A549 (cell line): ENCODE measurements at regions not wholly inside any gene's neighbourhood (a gene's known extent, or its start where the extent isn't known, plus 50 kb on each side); places are given as distances from the start of the nearest gene placed in this dataset.

Experiments used
- ATAC-seq, 2 experiments: fragments of 200-7000 bp in 1 of 2; fragments of >200 bp in 1 of 2; cut with Nextera tagmentation in 1 of 2; cut with Tn5 transposase in 1 of 2; 3 replicates each; pipeline versions ENCODE4 v1.8.0 to v1.9.1; 2018 to 2020; ENCODE audit warnings: mild to moderate bottlenecking in 1 of 2, moderate library complexity in 1 of 2
- CTCF ChIA-PET: fragments of 300-600 bp; sonication (Branson Sonifier 250); formaldehyde crosslinking; extraction: SDS; loops from one replicate; lab custom pipeline; 2021; ENCODE audit warnings: antibody characterized with exemption, inconsistent platforms; lab: Yijun Ruan, JAX
- POLR2A ChIA-PET: fragments of 350-600 bp; formaldehyde crosslinking; extraction: SDS; loops from one replicate; lab custom pipeline; 2021; ENCODE audit warnings: antibody characterized with exemption, inconsistent platforms; lab: Yijun Ruan, JAX
- DNase-seq, 2 experiments: peaks; one replicate each; pipeline versions ENCODE4 v3.0.0 to v3.0.0-alpha.2; 2011 to 2016; ENCODE audit warnings: low read depth in 1 of 2, low spot score in 1 of 2
- FAIRE-seq: peaks from 2 replicates; lab custom pipeline; 2011; peaks lifted over from hg19 to GRCh38; lab: Jason Lieb, UNC
- H3K27ac ChIP-seq, 2 experiments: fragments of >200 bp; sonication (Bioruptor Twin); formaldehyde crosslinking; 3 replicates each; pipeline ENCODE4 v1.5.1; 2016 to 2017
- H3K4me1 ChIP-seq: fragments of >200 bp; sonication (Bioruptor Twin); formaldehyde crosslinking; 3 replicates; pipeline ENCODE4 v1.6.1; 2016
- H3K4me2 ChIP-seq: fragments of >200 bp; sonication (Bioruptor Twin); formaldehyde crosslinking; 3 replicates; pipeline ENCODE4 v1.6.1; 2016
- H3K4me3 ChIP-seq: fragments of >200 bp; sonication (Bioruptor Twin); formaldehyde crosslinking; 3 replicates; pipeline ENCODE4 v1.5.1; 2016
- H3K9me3 ChIP-seq: fragments of >200 bp; sonication (Bioruptor Twin); formaldehyde crosslinking; 3 replicates; pipeline ENCODE4 v1.6.1; 2016
- ATOH8 ChIP-seq: fragments of 250-450 bp; sonication (Bioruptor Pico); IDR thresholded peaks from 2 replicates; pipeline ENCODE4 v1.5.0; 2020; ENCODE audit warnings: low read depth, mild to moderate bottlenecking, moderate library complexity
- BHLHE40 ChIP-seq: IDR thresholded peaks from 2 replicates; pipeline ENCODE4 v1.6.1; 2012; ENCODE audit warnings: low read depth, low read length, inconsistent platforms
- CBX2 ChIP-seq: fragments of 200-600 bp; sonication (generic); IDR thresholded peaks from 2 replicates; pipeline ENCODE4 v1.6.1; 2016; ENCODE audit warnings: low read depth, mild to moderate bottlenecking, borderline replicate concordance
- EHF ChIP-seq: fragments of 250-450 bp; sonication (Bioruptor Pico); IDR thresholded peaks from 2 replicates; pipeline ENCODE4 v1.5.0; 2020; ENCODE audit warnings: mild to moderate bottlenecking
- EHMT2 ChIP-seq: fragments of 200-600 bp; sonication (generic); IDR thresholded peaks from 2 replicates; pipeline ENCODE4 v1.6.1; 2016; ENCODE audit warnings: antibody characterized with exemption, low read depth, mild to moderate bottlenecking, moderate library complexity
- FOSL2 ChIP-seq, 2 experiments: fragments of 450-650 bp in 1 of 2; fragments of >200 bp in 1 of 2; sonication (Bioruptor Twin) in 1 of 2; formaldehyde crosslinking; IDR thresholded peaks; 2 replicates each; pipeline versions ENCODE4 v1.5.0 to v1.6.1; 2016 to 2020; ENCODE audit warnings: mild to moderate bottlenecking in 1 of 2, moderate library complexity in 1 of 2
- FOXS1 ChIP-seq: fragments of 250-450 bp; sonication (Bioruptor Pico); IDR thresholded peaks from 2 replicates; pipeline ENCODE4 v1.5.0; 2020; ENCODE audit warnings: mild to moderate bottlenecking, moderate library complexity
- HEYL ChIP-seq: fragments of 250-450 bp; sonication (Bioruptor Pico); IDR thresholded peaks from 2 replicates; pipeline ENCODE4 v1.8.0; 2021; ENCODE audit warnings: mild to moderate bottlenecking, moderate library complexity
- HOXB13 ChIP-seq: fragments of 250-450 bp; sonication (Bioruptor Pico); IDR thresholded peaks from 2 replicates; pipeline ENCODE4 v1.5.0; 2020; ENCODE audit warnings: low read depth, mild to moderate bottlenecking, moderate library complexity
- JUNB ChIP-seq: fragments of >200 bp; sonication (Bioruptor Twin); formaldehyde crosslinking; IDR thresholded peaks from 2 replicates; pipeline ENCODE4 v1.6.1; 2016
- MAFK ChIP-seq: fragments of 450-650 bp; IDR thresholded peaks from 2 replicates; pipeline ENCODE4 v1.6.1; 2014; ENCODE audit not compliant: partially characterized antibody
- MAZ ChIP-seq: fragments of 150-350 bp; IDR thresholded peaks from 2 replicates; pipeline ENCODE4 v1.6.1; 2014; ENCODE audit warnings: antibody characterized with exemption, low read depth, low read length, borderline replicate concordance
- MYC ChIP-seq: IDR thresholded peaks from 2 replicates; pipeline ENCODE4 v1.6.1; 2012; ENCODE audit warnings: mild to moderate bottlenecking, inconsistent platforms, low read length, improper control_type of control experiment, borderline replicate concordance
- NFE2L2 ChIP-seq: fragments of 150-350 bp; conservative IDR thresholded peaks from 2 replicates; pipeline ENCODE4 v1.6.1; 2014; ENCODE audit warnings: low read length
- NPAS2 ChIP-seq: fragments of 250-450 bp; sonication (Bioruptor Pico); IDR thresholded peaks from 2 replicates; pipeline ENCODE4 v1.8.0; 2022; ENCODE audit warnings: mild to moderate bottlenecking, moderate library complexity, borderline replicate concordance
- POLR2A ChIP-seq: IDR thresholded peaks from 2 replicates; pipeline ENCODE4 v1.6.1; 2012; ENCODE audit warnings: mild to moderate bottlenecking, low read length
- POLR2AphosphoS2 ChIP-seq: conservative IDR thresholded peaks from 2 replicates; pipeline ENCODE4 v1.6.1; 2012; ENCODE audit warnings: low read length, improper control_type of control experiment, inconsistent platforms
- TP53 ChIP-seq: fragments of 250-450 bp; sonication (Bioruptor Pico); IDR thresholded peaks from 2 replicates; pipeline ENCODE4 v1.5.0; 2021; ENCODE audit warnings: mild to moderate bottlenecking, moderate library complexity
- USF2 ChIP-seq: fragments of 450-650 bp; IDR thresholded peaks from 2 replicates; pipeline ENCODE4 v1.6.1; 2014; ENCODE audit warnings: antibody characterized with exemption
- ZC3H11A ChIP-seq: fragments of 450-650 bp; IDR thresholded peaks from 2 replicates; pipeline ENCODE4 v1.6.1; 2014; ENCODE audit warnings: antibody characterized with exemption, mild to moderate bottlenecking
- ZFP36 ChIP-seq: fragments of 450-650 bp; IDR thresholded peaks from 2 replicates; pipeline ENCODE4 v1.6.1; 2014; ENCODE audit warnings: borderline replicate concordance; ENCODE audit not compliant: partially characterized antibody
- ZNF302 ChIP-seq: fragments of 250-450 bp; sonication (Bioruptor Pico); IDR thresholded peaks from 2 replicates; pipeline ENCODE4 v1.9.0; 2021; ENCODE audit warnings: inconsistent platforms, mild to moderate bottlenecking, moderate library complexity
- WGBS: methylation state at CpG from one replicate; pipeline ENCODE4 v1.1.6; 2017; ENCODE audit errors: missing lambda C conversion rate; 5-methylcytosine and 5-hydroxymethylcytosine counted together
- TF ChIP-seq, protein P1 (sequence below): fragments of >200 bp; sonication (Bioruptor Twin); formaldehyde crosslinking; IDR thresholded peaks from 3 replicates; pipeline ENCODE4 v1.5.1; 2016
- TF ChIP-seq, protein P2 (sequence below): IDR thresholded peaks from 2 replicates; pipeline ENCODE4 v1.6.1; 2012
- TF ChIP-seq, protein P3 (sequence below): fragments of 250-450 bp; sonication (Bioruptor Pico); IDR thresholded peaks from 2 replicates; pipeline ENCODE4 v1.5.0; 2021; ENCODE audit warnings: mild to moderate bottlenecking, moderate library complexity, borderline replicate concordance

- Histone ChIP-seq H3K9me3 (no peaks in the 10 kb centered on the region), H3K4me2 (peak overlapping the region; percentile 77), H3K4me1 (peaks cover 25% of the 10 kb centered on the region), H3K27ac (peak overlapping the region in 1 of 2 experiments; percentile 26; a peak in 1 of 6 replicates), H3K4me3 (no peak overlapping the region)
- ATAC-seq (peak; percentile 59 to 68), FAIRE-seq (no peak), DNase-seq (peak in 1 of 2 experiments; percentile 13)
- ChIA-PET CTCF (no interaction called here), POLR2A (interaction anchor here (1.0 kb wide), 1 partner anchor 32 kb away, joined by 3 read pairs; no protein-coding TSS in a partner anchor)
- WGBS, result 2% methylated on average over 3 of the region's 3 CpGs
- no peak for TF ChIP-seq FOSL2 (IDR thresholded peaks at IDR 0.05)
- TF ChIP-seq FOSL2 (CRISPR knock-in tag; IDR thresholded peaks at IDR 0.05), result peak; percentile 48; the same call in 1 of the 2 replicates
- TF ChIP-seq USF2, result no peak
- TF ChIP-seq EHMT2, result no peak
Measured at GRCh38 chr3:174409086-174409743, 449.9 kb upstream of the NAALADL2 start.

DNA sequence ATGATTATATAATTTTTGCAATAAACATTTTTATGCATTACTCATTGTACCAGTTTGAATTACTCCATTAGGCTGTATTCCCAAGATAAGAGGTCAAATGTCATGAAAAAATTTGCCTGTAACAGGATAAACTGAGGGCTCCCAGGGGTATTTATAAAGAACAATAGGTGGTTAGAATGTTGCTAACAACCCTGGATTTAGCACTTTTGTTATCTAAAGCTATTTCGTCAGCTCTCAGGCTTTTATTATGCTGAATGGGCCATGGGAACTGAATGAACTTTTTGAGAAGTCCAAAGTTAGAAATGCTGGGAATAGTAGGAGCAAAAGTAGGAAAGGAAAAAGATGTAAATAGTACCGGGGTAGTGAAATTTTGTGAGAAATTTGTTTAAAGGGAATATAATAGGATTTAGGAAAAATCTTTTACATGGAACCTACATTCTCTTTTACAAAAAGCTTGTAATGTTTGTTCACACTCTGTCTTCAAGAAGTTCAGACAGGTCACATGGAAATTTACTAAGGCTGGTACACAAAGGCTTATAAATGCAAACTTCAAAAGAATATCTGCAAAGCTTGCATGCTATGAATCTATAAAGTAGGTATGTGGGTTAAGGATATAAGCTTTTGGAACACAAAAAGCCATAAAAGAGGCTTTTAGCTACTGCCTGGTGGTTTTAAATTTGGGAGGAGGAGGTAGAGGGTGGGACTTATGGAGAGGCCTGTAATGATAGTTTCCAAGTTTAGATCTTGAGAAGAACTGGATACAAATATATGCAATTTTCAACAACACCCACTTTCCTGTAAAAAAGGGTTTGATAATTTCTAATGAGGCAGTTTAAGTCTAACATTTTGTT, 445.8 kb upstream of the NAALADL2 start:
- FAIRE-seq, result no peak

GRCh38 chr3:174414902-174415301, 444.2 kb upstream of the NAALADL2 start:
- Histone ChIP-seq H3K27ac (no peak overlapping the region), H3K9me3 (no peaks in the 10 kb centered on the region), H3K4me3 (no peak overlapping the region), H3K4me1 (peaks cover 6% of the 10 kb centered on the region), H3K4me2 (no peak overlapping the region)
- 71% methylated on average over 1 of the region's 1 CpG for WGBS
- ATAC-seq (no peak), DNase-seq (no peak), FAIRE-seq (no peak)
- ChIA-PET CTCF (no interaction called here), POLR2A (no interaction called here)
- TF ChIP-seq EHF (CRISPR knock-in tag), result no peak
- TF ChIP-seq HOXB13 (CRISPR knock-in tag), result no peak
- no peak for TF ChIP-seq ZNF302 (CRISPR knock-in tag)
- no peak for TF ChIP-seq TP53 (CRISPR knock-in tag)
- no peak for TF ChIP-seq MAFK
- TF ChIP-seq BHLHE40, result no peak
- TF ChIP-seq, protein P1, sequence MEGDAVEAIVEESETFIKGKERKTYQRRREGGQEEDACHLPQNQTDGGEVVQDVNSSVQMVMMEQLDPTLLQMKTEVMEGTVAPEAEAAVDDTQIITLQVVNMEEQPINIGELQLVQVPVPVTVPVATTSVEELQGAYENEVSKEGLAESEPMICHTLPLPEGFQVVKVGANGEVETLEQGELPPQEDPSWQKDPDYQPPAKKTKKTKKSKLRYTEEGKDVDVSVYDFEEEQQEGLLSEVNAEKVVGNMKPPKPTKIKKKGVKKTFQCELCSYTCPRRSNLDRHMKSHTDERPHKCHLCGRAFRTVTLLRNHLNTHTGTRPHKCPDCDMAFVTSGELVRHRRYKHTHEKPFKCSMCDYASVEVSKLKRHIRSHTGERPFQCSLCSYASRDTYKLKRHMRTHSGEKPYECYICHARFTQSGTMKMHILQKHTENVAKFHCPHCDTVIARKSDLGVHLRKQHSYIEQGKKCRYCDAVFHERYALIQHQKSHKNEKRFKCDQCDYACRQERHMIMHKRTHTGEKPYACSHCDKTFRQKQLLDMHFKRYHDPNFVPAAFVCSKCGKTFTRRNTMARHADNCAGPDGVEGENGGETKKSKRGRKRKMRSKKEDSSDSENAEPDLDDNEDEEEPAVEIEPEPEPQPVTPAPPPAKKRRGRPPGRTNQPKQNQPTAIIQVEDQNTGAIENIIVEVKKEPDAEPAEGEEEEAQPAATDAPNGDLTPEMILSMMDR, result no peak
- TF ChIP-seq POLR2A, result no peak
- no peak for TF ChIP-seq HEYL (CRISPR knock-in tag)
- TF ChIP-seq ZC3H11A, result no peak
- no peak for TF ChIP-seq NFE2L2
- TF ChIP-seq, protein P2, sequence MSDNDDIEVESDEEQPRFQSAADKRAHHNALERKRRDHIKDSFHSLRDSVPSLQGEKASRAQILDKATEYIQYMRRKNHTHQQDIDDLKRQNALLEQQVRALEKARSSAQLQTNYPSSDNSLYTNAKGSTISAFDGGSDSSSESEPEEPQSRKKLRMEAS, result no peak

More for the DNA sequence above, 445.8 kb upstream of the NAALADL2 start:
- ChIA-PET CTCF (no interaction called here), POLR2A (no interaction called here)
- Histone ChIP-seq H3K4me2 (no peak overlapping the region), H3K4me1 (peaks cover 21% of the 10 kb centered on the region), H3K9me3 (no peaks in the 10 kb centered on the region), H3K4me3 (no peak overlapping the region), H3K27ac (no peak overlapping the region)
- DNase-seq, result no peak
- no peak for ATAC-seq
- 53% methylated on average over 2 of the region's 2 CpGs for WGBS
- TF ChIP-seq EHMT2 (no peak), NPAS2 (CRISPR knock-in tag) (no peak), JUNB (no peak), POLR2AphosphoS2 (no peak), USF2 (no peak), ZC3H11A (no peak), ZFP36 (no peak), FOXS1 (no peak), MYC (no peak), MAZ (no peak), ATOH8 (CRISPR knock-in tag) (no peak), CBX2 (no peak)
- TF ChIP-seq, protein P3, sequence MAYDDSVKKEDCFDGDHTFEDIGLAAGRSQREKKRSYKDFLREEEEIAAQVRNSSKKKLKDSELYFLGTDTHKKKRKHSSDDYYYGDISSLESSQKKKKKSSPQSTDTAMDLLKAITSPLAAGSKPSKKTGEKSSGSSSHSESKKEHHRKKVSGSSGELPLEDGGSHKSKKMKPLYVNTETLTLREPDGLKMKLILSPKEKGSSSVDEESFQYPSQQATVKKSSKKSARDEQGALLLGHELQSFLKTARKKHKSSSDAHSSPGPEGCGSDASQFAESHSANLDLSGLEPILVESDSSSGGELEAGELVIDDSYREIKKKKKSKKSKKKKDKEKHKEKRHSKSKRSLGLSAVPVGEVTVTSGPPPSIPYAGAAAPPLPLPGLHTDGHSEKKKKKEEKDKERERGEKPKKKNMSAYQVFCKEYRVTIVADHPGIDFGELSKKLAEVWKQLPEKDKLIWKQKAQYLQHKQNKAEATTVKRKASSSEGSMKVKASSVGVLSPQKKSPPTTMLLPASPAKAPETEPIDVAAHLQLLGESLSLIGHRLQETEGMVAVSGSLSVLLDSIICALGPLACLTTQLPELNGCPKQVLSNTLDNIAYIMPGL, result no peak
- TF ChIP-seq, protein P2, result no peak
